ENCODE measurements at regions not wholly inside any gene's neighbourhood (a gene's known extent, or its start where the extent isn't known, plus 50 kb on each side); places are given as distances from the start of the nearest gene placed in this dataset.

GRCh38 chrX:45757272-45757671 is 556.6 kb upstream of the DIPK2B start:
- TF ChIP-seq POLR2AphosphoS5 (IDR thresholded peaks at IDR 0.05; ENCODE audit: low read depth, low read length) (no peak), CTCF (IDR thresholded peaks at IDR 0.05) (no peak), SIN3A (IDR thresholded peaks at IDR 0.05; ENCODE audit: borderline replicate concordance, insufficient read depth, low read depth, low read length) (no peak), REST (IDR thresholded peaks at IDR 0.05; ENCODE audit: insufficient read depth in 1 of 2, low read depth in 2 of 2, low read length in 1 of 2) (no peak)

All from Panc1 (cell line).